BLaER1 treated with 17β-estradiol and CSF1 and Interleukin-3, amounts not matched to agents 10 nM and 100 nM (cell line): ENCODE measurements at regions not wholly inside any gene's neighbourhood (a gene's known extent, or its start where the extent isn't known, plus 50 kb on each side); places are given as distances from the start of the nearest gene placed in this dataset.

ENCODE experiments used
- H3K27ac ChIP-seq, 11 experiments: shearing (Covaris generic); formaldehyde crosslinking; 2 replicates each; pipeline ENCODE4 v1.8.1; 2022
- H3K27me3 ChIP-seq, 11 experiments: shearing (Covaris generic); formaldehyde crosslinking; 2 replicates each; pipeline ENCODE4 v1.8.1; 2022
- H3K36me3 ChIP-seq, 11 experiments: shearing (Covaris generic); formaldehyde crosslinking; 2 replicates each; pipeline ENCODE4 v1.8.1; 2022
- H3K4me1 ChIP-seq, 10 experiments: shearing (Covaris generic); formaldehyde crosslinking; 2 replicates each; pipeline ENCODE4 v1.8.1; 2022
- H3K4me2 ChIP-seq, 11 experiments: shearing (Covaris generic); formaldehyde crosslinking; 2 replicates each; pipeline ENCODE4 v1.8.1; 2022
- H3K4me3 ChIP-seq, 10 experiments: shearing (Covaris generic); formaldehyde crosslinking; 2 replicates each; pipeline ENCODE4 v1.8.1; 2022
- H3K9ac ChIP-seq, 11 experiments: shearing (Covaris generic); formaldehyde crosslinking; 2 replicates each; pipeline ENCODE4 v1.8.1; 2022
- H3K9me3 ChIP-seq, 11 experiments: shearing (Covaris generic); formaldehyde crosslinking; replicated peaks in 1 of 11; 2 replicates each; pipeline ENCODE4 v1.8.1; 2022
- H4K20me1 ChIP-seq, 11 experiments: shearing (Covaris generic); formaldehyde crosslinking; 2 replicates each; pipeline ENCODE4 v1.8.1; 2022
- Cebpa-rat ChIP-seq, 11 experiments: shearing (Covaris generic); IDR thresholded peaks; 2 replicates each; pipeline ENCODE4 v1.8.1; 2022

DNA sequence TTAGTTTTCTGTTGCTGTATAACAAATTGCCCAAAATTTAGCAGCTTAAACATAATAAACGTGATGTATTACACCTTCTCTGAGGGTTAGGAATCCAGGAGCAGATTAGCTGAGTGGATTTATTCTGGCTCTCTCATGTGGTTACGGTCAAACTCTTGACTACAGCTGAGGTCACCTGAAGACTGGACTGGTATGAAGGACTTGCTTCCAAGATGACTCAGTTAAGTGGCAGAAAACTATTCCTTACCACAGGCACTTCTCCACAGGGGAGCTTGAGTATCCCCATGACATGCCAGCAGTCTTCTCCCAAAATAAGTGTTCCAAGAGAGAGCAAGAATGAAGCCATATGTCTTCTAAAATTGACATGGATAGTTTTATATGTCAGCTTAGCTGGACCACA, 957.2 kb upstream of the GHITM start:
- Histone ChIP-seq H3K4me3 (no peak overlapping the region), H3K36me3 (no peaks in the 10 kb centered on the region), H3K9ac (no peak overlapping the region), H3K27ac (no peak overlapping the region), H4K20me1 (no peaks in the 10 kb centered on the region), H3K27me3 (no peaks in the 10 kb centered on the region), H3K4me1 (no peaks in the 10 kb centered on the region), H3K9me3 (no peaks in the 10 kb centered on the region), H3K4me2 (no peak overlapping the region)
- no peak for TF ChIP-seq Cebpa-rat (IDR thresholded peaks at IDR 0.05)

DNA sequence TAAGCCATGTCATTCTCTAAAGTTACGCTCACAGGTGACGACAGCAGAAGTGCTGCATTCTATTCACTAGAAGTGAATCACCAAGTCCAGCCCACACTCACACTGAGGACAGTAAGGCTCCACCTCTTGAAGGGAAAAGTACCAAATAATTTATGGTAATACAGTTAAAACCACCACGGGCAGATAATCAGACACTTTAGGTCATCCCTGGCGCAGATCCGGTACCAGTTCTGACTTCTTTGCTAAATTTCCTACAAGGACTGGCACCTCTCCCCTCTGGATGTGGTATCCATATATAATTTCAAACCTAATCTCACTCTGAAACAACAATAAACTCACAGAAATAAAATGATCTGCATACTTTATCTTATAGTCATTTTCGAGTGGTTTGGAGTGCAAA, 954.7 kb upstream of the GHITM start:
- Histone ChIP-seq H3K9me3 (no peaks in the 10 kb centered on the region), H3K4me1 (no peaks in the 10 kb centered on the region), H3K9ac (no peak overlapping the region), H3K4me3 (no peak overlapping the region), H3K36me3 (no peaks in the 10 kb centered on the region), H4K20me1 (no peaks in the 10 kb centered on the region), H3K27me3 (no peaks in the 10 kb centered on the region), H3K27ac (no peak overlapping the region), H3K4me2 (no peak overlapping the region)
- no peak for TF ChIP-seq Cebpa-rat (IDR thresholded peaks at IDR 0.05)

DNA sequence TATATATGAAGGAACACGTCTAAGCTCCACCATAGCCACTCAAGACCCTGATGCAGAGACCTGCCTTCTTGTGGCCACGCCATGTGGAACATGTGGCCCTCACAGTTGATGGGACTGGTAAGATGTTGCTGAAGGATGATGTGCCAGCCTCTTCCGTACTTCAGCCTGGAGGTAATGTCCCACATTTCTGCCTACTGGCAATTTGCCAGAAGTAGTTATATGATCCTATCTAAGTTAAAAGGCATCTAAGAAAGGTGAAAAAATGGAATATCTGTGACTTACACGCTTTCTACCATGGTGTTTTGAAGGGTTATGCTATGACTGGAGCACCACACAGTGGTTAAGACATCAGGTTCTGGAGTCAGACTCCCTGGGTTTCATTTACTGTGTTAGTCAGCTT, 948.7 kb upstream of the GHITM start:
- no peak overlapping the region for H3K27ac ChIP-seq
- H3K4me2 ChIP-seq, result no peak overlapping the region
- H3K9me3 ChIP-seq, result no peaks in the 10 kb centered on the region
- no peaks in the 10 kb centered on the region for H3K4me1 ChIP-seq
- H3K9ac ChIP-seq, result no peak overlapping the region
- no peaks in the 10 kb centered on the region for H3K27me3 ChIP-seq
- no peaks in the 10 kb centered on the region for H3K36me3 ChIP-seq
- no peak for TF ChIP-seq Cebpa-rat (IDR thresholded peaks at IDR 0.05)
- H3K4me3 ChIP-seq, result no peak overlapping the region
- H4K20me1 ChIP-seq, result no peaks in the 10 kb centered on the region

DNA sequence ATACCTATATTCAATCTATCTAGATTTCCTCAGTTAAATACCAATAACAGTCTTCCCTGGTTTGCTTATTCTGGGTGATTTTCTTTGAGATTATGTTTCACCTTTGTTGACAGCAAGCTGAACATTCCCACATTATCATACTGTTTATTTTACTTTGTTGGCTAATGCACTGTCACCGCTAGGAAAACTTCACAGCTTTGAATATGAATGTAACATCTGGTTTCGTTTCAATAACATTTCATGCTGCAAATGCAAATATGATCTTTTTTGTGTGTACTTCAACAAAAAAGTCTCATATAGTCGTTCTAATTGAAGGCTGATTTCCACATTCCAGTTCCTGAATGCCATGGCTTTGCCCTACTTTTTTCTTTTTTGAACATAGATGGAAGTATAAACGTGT, 946.3 kb upstream of the GHITM start:
- no peaks in the 10 kb centered on the region for H4K20me1 ChIP-seq
- no peaks in the 10 kb centered on the region for H3K27me3 ChIP-seq
- no peak overlapping the region for H3K9ac ChIP-seq
- H3K4me1 ChIP-seq, result no peaks in the 10 kb centered on the region
- H3K4me2 ChIP-seq, result no peak overlapping the region
- no peaks in the 10 kb centered on the region for H3K9me3 ChIP-seq
- no peak for TF ChIP-seq Cebpa-rat (IDR thresholded peaks at IDR 0.05)
- H3K4me3 ChIP-seq, result no peak overlapping the region
- no peaks in the 10 kb centered on the region for H3K36me3 ChIP-seq
- H3K27ac ChIP-seq, result no peak overlapping the region

DNA sequence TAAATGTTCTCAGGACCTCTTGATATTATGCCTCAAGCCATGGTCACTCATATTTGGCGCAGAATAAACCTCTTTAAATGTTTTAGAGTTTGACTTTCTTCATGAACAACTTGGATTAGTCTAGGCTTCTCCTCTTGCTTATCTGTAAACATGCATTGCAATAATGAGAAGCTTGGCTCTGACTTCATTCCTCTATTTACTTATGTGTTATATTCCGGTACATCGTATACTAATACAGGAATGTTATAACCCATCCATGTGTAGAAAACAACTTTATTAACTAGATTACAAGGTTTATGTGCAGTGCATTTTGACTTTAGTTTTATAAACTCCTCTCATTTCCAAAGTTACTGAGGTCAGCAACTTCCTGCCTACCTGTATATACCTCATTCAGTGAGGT, 944.3 kb upstream of the GHITM start:
- H3K27me3 ChIP-seq, result no peaks in the 10 kb centered on the region
- no peaks in the 10 kb centered on the region for H3K36me3 ChIP-seq
- no peak overlapping the region for H3K9ac ChIP-seq
- no peak overlapping the region for H3K27ac ChIP-seq
- H3K4me1 ChIP-seq, result no peaks in the 10 kb centered on the region
- H4K20me1 ChIP-seq, result no peaks in the 10 kb centered on the region
- no peak for TF ChIP-seq Cebpa-rat (IDR thresholded peaks at IDR 0.05)
- H3K4me3 ChIP-seq, result no peak overlapping the region
- no peaks in the 10 kb centered on the region for H3K9me3 ChIP-seq
- H3K4me2 ChIP-seq, result no peak overlapping the region

DNA sequence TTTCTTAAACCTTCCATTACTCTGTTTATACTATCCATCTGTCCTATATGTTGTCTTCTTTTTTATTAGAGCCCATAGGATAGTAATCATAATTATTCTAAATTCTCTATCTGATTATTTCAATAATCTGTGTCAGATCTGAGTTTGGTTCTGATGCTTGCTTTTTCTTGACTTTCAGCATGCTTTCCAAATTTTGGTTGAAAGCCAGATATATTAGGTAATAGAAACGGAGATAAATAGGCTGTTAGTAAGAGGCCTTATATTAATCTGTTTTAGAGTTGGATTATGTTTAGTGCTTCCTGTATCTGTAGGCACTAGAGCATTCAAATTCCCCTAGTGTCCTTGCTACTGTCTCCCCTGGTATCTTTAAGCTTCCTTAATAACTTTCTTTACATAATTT, 939.9 kb upstream of the GHITM start:
- Histone ChIP-seq H3K27me3 (no peaks in the 10 kb centered on the region), H3K27ac (no peak overlapping the region), H4K20me1 (no peaks in the 10 kb centered on the region), H3K4me3 (no peak overlapping the region), H3K4me1 (no peaks in the 10 kb centered on the region), H3K4me2 (no peak overlapping the region), H3K9ac (no peak overlapping the region), H3K36me3 (no peaks in the 10 kb centered on the region), H3K9me3 (peaks cover 0 to 10% (median 5%) of the 10 kb centered on the region in 11 experiments; a peak in 8 of 22 replicates)
- TF ChIP-seq Cebpa-rat (IDR thresholded peaks at IDR 0.05), result no peak

DNA sequence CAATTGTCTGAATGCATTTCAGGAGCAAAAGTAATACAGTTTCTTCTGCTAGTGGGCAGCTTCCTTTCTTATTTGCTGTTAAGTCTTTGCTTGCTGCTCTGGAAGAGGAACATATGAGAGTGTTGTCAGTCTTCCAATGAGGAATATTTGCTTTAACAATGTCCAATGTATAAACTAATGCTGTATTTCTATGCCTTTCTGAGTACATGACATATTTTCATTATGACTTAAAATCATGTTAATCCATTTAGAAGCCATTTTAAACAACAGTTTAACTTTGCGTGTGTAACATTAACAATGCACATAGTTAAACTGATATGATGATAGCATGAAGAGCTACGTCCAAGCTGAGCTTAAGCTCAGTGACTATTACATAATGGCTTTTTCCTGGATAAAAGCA, 933.4 kb upstream of the GHITM start:
- H3K9ac ChIP-seq, result no peak overlapping the region
- H3K9me3 ChIP-seq, result peaks cover 0 to 10% (median 5%) of the 10 kb centered on the region in 11 experiments; a peak in 8 of 22 replicates
- no peak overlapping the region for H3K4me2 ChIP-seq
- no peaks in the 10 kb centered on the region for H4K20me1 ChIP-seq
- no peaks in the 10 kb centered on the region for H3K36me3 ChIP-seq
- TF ChIP-seq Cebpa-rat (IDR thresholded peaks at IDR 0.05), result no peak
- no peaks in the 10 kb centered on the region for H3K4me1 ChIP-seq
- no peaks in the 10 kb centered on the region for H3K27me3 ChIP-seq
- H3K4me3 ChIP-seq, result no peak overlapping the region
- H3K27ac ChIP-seq, result no peak overlapping the region

DNA sequence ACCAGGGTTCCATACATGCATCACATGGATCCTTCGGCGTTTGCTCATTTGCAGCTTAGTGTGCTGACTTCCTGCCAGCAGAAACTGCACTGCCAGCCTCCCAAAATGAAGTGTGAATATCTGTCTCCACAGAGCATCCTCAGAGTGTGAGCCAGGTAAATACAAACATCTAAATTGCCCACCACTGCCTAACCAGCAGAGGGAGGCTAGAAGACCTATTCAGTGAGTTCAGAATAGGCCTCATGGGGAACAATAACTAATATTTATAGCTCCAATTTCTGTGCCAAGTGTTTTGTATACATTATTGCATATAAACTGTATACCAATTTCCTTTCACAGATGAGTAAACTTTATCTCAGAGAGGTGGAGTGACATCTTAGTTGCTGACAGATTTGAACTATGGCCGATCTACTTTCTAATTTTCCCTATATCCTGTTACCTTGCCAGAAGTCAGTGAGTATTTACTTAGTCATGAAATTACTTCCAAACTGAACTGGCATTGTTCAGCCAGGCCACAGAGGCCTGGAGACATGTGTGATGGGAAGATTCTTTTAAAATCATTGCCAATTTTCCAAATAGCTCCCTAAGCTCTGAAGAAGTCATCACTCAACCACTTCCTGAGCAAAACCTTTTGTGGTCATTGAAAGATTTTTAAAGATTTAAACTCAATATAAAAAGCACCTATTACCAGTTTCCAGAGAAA, 926.5 kb upstream of the GHITM start:
- Histone ChIP-seq H3K36me3 (no peaks in the 10 kb centered on the region), H4K20me1 (no peaks in the 10 kb centered on the region), H3K4me3 (no peak overlapping the region), H3K4me2 (no peak overlapping the region), H3K27ac (no peak overlapping the region), H3K9ac (no peak overlapping the region), H3K9me3 (no peaks in the 10 kb centered on the region), H3K27me3 (no peaks in the 10 kb centered on the region), H3K4me1 (no peaks in the 10 kb centered on the region)
- TF ChIP-seq Cebpa-rat (IDR thresholded peaks at IDR 0.05), result no peak

DNA sequence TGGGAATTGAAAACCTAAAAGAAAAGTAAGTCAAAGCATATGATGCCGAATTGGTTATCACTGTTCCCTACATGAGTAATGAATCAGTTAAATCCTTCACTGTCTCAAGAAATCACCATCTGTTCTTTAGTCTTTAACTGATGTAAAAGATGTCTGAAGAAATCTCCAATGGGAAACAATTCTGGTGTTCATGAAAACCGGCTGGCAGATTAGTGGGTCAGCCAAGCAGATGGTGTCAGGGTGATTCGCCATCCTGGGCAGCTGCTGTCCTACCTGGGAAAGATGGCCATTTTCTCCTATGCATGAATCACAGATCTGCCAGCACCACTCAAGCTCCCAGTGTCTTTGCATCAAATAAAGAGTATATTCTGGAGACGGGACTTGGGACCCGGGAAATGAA, 925.2 kb upstream of the GHITM start:
- H3K9ac ChIP-seq, result no peak overlapping the region
- no peaks in the 10 kb centered on the region for H3K4me1 ChIP-seq
- no peaks in the 10 kb centered on the region for H3K27me3 ChIP-seq
- no peak overlapping the region for H3K4me2 ChIP-seq
- H4K20me1 ChIP-seq, result no peaks in the 10 kb centered on the region
- no peaks in the 10 kb centered on the region for H3K36me3 ChIP-seq
- H3K9me3 ChIP-seq, result no peaks in the 10 kb centered on the region
- H3K4me3 ChIP-seq, result no peak overlapping the region
- no peak overlapping the region for H3K27ac ChIP-seq
- no peak for TF ChIP-seq Cebpa-rat (IDR thresholded peaks at IDR 0.05)

DNA sequence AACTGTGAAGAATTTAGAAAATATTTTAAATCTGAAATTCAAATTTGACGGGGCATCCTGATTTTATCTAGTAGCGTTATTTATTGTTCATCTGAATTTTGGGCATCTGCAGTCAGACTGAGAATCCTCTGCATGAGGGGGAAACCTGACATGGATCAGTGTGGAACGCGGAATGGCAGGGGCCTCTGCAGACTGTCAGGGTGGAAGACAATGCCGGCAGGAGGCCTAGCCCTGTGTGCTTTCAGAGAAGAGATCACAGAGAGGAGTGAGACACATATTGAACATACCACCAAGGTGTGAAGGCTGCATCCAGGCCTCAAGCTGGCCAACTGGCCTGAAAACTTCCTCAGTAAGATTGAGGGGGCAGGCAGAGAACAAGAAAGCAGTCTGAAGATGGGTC, 921.1 kb upstream of the GHITM start:
- Histone ChIP-seq H3K9ac (no peak overlapping the region), H3K4me3 (no peak overlapping the region), H3K27me3 (no peaks in the 10 kb centered on the region), H4K20me1 (no peaks in the 10 kb centered on the region), H3K36me3 (no peaks in the 10 kb centered on the region), H3K4me1 (peaks cover 0 to 7% (median 0%) of the 10 kb centered on the region in 10 experiments; a peak in 7 of 20 replicates), H3K9me3 (no peaks in the 10 kb centered on the region), H3K27ac (no peak overlapping the region), H3K4me2 (no peak overlapping the region)
- no peak for TF ChIP-seq Cebpa-rat (IDR thresholded peaks at IDR 0.05)
